Activated B cell treated with CpG ODN at 0.5 μM for 24 hours (primary cell): ENCODE measurements at regions not wholly inside any gene's neighbourhood (a gene's known extent, or its start where the extent isn't known, plus 50 kb on each side); places are given as distances from the start of the nearest gene placed in this dataset.
"Not testable (repeated sequence)": the region's sequence is repeated elsewhere in the genome, so short reads cannot be mapped to it uniquely, and the experiment has no call there.

ENCODE experiments used
- ATAC-seq: fragments of 200-7000 bp; cut with Tn5 transposase; one replicate; pipeline ENCODE4 v1.10.0; 2021; ENCODE audit warnings: low read depth, mild to moderate bottlenecking, moderate library complexity
- CTCF ChIA-PET: fragments of 350-600 bp; sonication (Branson Sonifier 250); formaldehyde crosslinking; loops from one replicate; lab custom pipeline; 2021; ENCODE audit warnings: antibody characterized with exemption; lab: Charles Lee
- POLR2A ChIA-PET: fragments of 350-600 bp; sonication (Branson Sonifier 250); formaldehyde crosslinking; loops from one replicate; lab custom pipeline; 2021; ENCODE audit warnings: antibody characterized with exemption; lab: Charles Lee
- DNase-seq: peaks from one replicate; pipeline ENCODE4 v3.0.0; 2022
- H3K27ac Mint-ChIP-seq: one replicate; pipeline ENCODE4 v1.8.0; 2020; ENCODE audit warnings: mixed read lengths
- H3K27me3 Mint-ChIP-seq: one replicate; pipeline ENCODE4 v1.8.0; 2021; ENCODE audit warnings: mixed read lengths
- H3K36me3 Mint-ChIP-seq: one replicate; pipeline ENCODE4 v1.8.0; 2021; ENCODE audit warnings: low read depth, mixed read lengths
- H3K4me1 Mint-ChIP-seq: one replicate; pipeline ENCODE4 v1.8.0; 2021; ENCODE audit warnings: mixed read lengths
- H3K4me3 Mint-ChIP-seq: one replicate; pipeline ENCODE4 v1.8.0; 2020; ENCODE audit warnings: mild to moderate bottlenecking, mixed read lengths
- H3K9me3 Mint-ChIP-seq: one replicate; pipeline ENCODE4 v1.8.0; 2020; ENCODE audit warnings: mixed read lengths
- CTCF ChIP-seq: fragments of 200-600 bp; IDR thresholded peaks from one replicate; pipeline ENCODE4 v1.8.0; 2022; ENCODE audit warnings: antibody characterized with exemption, mild to moderate bottlenecking
- intact Hi-C: fragments of 100-400 bp; cut with micrococcal nuclease; formaldehyde crosslinking; loops from one replicate; pipeline ENCODE4 v1.15.1; 2024

- peaks cover 18% of the 10 kb centered on the region for H3K9me3 Mint-ChIP-seq
- H3K4me1 Mint-ChIP-seq = no peaks in the 10 kb centered on the region
- H3K36me3 Mint-ChIP-seq = no peaks in the 10 kb centered on the region
- intact Hi-C loops = no loop called here
- no peak overlapping the region for H3K4me3 Mint-ChIP-seq
- ATAC-seq (no peak), DNase-seq (no peak)
- no peak overlapping the region for H3K27ac Mint-ChIP-seq
- CTCF ChIA-PET = no interaction called here
- POLR2A ChIA-PET = no interaction called here
- H3K27me3 Mint-ChIP-seq = no peaks in the 10 kb centered on the region
- no peak for TF ChIP-seq CTCF
Observed at GRCh38 chr1:73327180-73327793, 870.7 kb downstream of the LRRIQ3 start.

- no peak for DNase-seq
Observed at GRCh38 chr1:73326663-73327062, 871.3 kb downstream of the LRRIQ3 start.

GRCh38 chr1:73310797-73311381, 887.1 kb downstream of the LRRIQ3 start:
- POLR2A ChIA-PET = no interaction called here
- Mint-ChIP-seq H3K36me3 (no peaks in the 10 kb centered on the region), H3K27me3 (no peaks in the 10 kb centered on the region), H3K9me3 (no peaks in the 10 kb centered on the region), H3K4me3 (no peak overlapping the region), H3K27ac (no peak overlapping the region), H3K4me1 (no peaks in the 10 kb centered on the region)
- ATAC-seq = no peak
- CTCF ChIA-PET = no interaction called here
- no peak for TF ChIP-seq CTCF
- intact Hi-C loops = no loop called here
- DNase-seq = no peak

More at GRCh38 chr1:73326663-73327062, 871.3 kb downstream of the LRRIQ3 start:
- TF ChIP-seq CTCF = no peak
- intact Hi-C loops = no loop called here
- Mint-ChIP-seq H3K4me1 (no peaks in the 10 kb centered on the region), H3K36me3 (no peaks in the 10 kb centered on the region), H3K27me3 (no peaks in the 10 kb centered on the region), H3K4me3 (no peak overlapping the region), H3K9me3 (peaks cover 15% of the 10 kb centered on the region), H3K27ac (no peak overlapping the region)
- ChIA-PET CTCF (no interaction called here), POLR2A (no interaction called here)
- ATAC-seq = no peak

- ChIA-PET CTCF (no interaction called here), POLR2A (no interaction called here)
- Mint-ChIP-seq H3K27ac (no peak overlapping the region), H3K27me3 (no peaks in the 10 kb centered on the region), H3K4me1 (no peaks in the 10 kb centered on the region), H3K4me3 (no peak overlapping the region), H3K36me3 (no peaks in the 10 kb centered on the region), H3K9me3 (no peaks in the 10 kb centered on the region)
- DNase-seq = no peak
- no peak for TF ChIP-seq CTCF
- ATAC-seq = no peak
- intact Hi-C loops = no loop called here
Observed at GRCh38 chr1:73306899-73307555, 890.9 kb downstream of the LRRIQ3 start.

GRCh38 chr1:73273886-73274285, 924.1 kb downstream of the LRRIQ3 start:
- no peaks in the 10 kb centered on the region for H3K27me3 Mint-ChIP-seq
- H3K4me3 Mint-ChIP-seq = no peak overlapping the region
- no peaks in the 10 kb centered on the region for H3K36me3 Mint-ChIP-seq
- H3K4me1 Mint-ChIP-seq = no peaks in the 10 kb centered on the region
- no peak overlapping the region for H3K27ac Mint-ChIP-seq
- ChIA-PET POLR2A (no interaction called here), CTCF (no interaction called here)
- ATAC-seq = no peak
- intact Hi-C loops = no loop called here
- no peak for TF ChIP-seq CTCF
- no peak for DNase-seq
- H3K9me3 Mint-ChIP-seq = peaks cover 14% of the 10 kb centered on the region

GRCh38 chr1:73245196-73245595, 952.8 kb downstream of the LRRIQ3 start:
- intact Hi-C loops, H3K4me3 Mint-ChIP-seq, H3K36me3 Mint-ChIP-seq, POLR2A ChIA-PET, H3K27ac Mint-ChIP-seq, CTCF ChIA-PET, H3K27me3 Mint-ChIP-seq, H3K4me1 Mint-ChIP-seq, ATAC-seq, DNase-seq: not testable (repeated sequence)
- H3K9me3 Mint-ChIP-seq = peaks cover 21% of the 10 kb centered on the region
